Parathyroid adenoma (tissue), 2 donors: ENCODE measurements at regions not wholly inside any gene's neighbourhood (a gene's known extent, or its start where the extent isn't known, plus 50 kb on each side); places are given as distances from the start of the nearest gene placed in this dataset.

Experiments
- H2AFZ ChIP-seq: fragments of 300-600 bp; sonication (generic); one replicate; pipeline ENCODE4 v1.7.0; 2017; ENCODE audit warnings: antibody characterized with exemption, mild to moderate bottlenecking
- H3K27ac ChIP-seq: fragments of 300-600 bp; sonication (generic); one replicate; pipeline ENCODE4 v1.7.0; 2017
- H3K27me3 ChIP-seq: fragments of 300-600 bp; sonication (generic); one replicate; pipeline ENCODE4 v1.7.0; 2017; ENCODE audit warnings: low read length; ENCODE audit not compliant: control insufficient read depth, insufficient read depth
- H3K36me3 ChIP-seq: fragments of 300-600 bp; sonication (generic); one replicate; pipeline ENCODE4 v1.7.0; 2017; ENCODE audit warnings: low read length; ENCODE audit not compliant: control insufficient read depth, insufficient read depth
- H3K4me1 ChIP-seq: fragments of 300-600 bp; sonication (generic); one replicate; pipeline ENCODE4 v1.7.0; 2017; ENCODE audit warnings: control low read depth
- H3K4me2 ChIP-seq: fragments of 300-600 bp; sonication (generic); one replicate; pipeline ENCODE4 v1.7.0; 2017; ENCODE audit warnings: low read length
- H3K4me3 ChIP-seq: fragments of 300-600 bp; sonication (generic); one replicate; pipeline ENCODE4 v1.7.0; 2017; ENCODE audit warnings: low read depth, low read length
- H3K79me2 ChIP-seq: fragments of 300-600 bp; sonication (generic); one replicate; pipeline ENCODE4 v1.7.0; 2017; ENCODE audit warnings: control low read depth
- H3K9ac ChIP-seq: fragments of 300-600 bp; sonication (generic); one replicate; pipeline ENCODE4 v1.7.0; 2017; ENCODE audit warnings: mild to moderate bottlenecking
- H3K9me3 ChIP-seq: fragments of 300-600 bp; sonication (generic); one replicate; pipeline ENCODE4 v1.7.0; 2017; ENCODE audit warnings: low read length; ENCODE audit not compliant: control insufficient read depth
- TF ChIP-seq, protein P1 (sequence below): fragments of 300-600 bp; sonication (generic); IDR thresholded peaks from one replicate; pipeline ENCODE4 v1.7.0; 2017; ENCODE audit warnings: antibody characterized with exemption, mild to moderate bottlenecking
- donor health status: primary hyperparathyroidism.

DNA sequence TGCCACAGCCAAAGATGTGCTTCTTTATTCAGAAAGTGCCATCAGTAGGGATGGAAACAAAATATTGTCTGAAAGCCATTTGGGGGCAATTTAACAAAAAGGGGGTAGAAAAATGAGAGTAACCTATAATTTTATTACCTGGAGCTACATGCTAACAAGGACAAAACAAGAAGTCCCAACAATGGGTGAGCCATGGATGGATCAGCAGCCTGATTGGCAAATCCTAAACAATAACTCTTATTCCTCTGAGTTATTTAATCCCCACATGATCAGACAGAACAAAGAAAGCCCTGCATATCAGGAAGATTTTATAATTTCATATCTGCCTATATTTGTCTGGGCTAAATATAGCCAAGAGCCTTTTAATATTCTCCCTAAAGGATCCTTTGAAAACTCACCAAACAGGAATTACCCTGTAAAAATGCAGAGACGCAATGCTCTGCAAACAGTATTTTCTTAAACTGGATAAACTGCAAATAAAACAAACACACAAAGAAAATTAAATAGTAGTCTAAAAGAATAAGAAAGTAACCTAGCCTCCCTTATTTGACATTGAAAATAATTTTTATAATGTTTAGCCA lies 483.4 kb downstream of the ZNF608 start:
- no peaks in the 10 kb centered on the region for H3K9me3 ChIP-seq
- no peaks in the 10 kb centered on the region for H3K36me3 ChIP-seq
- no peak overlapping the region for H2AFZ ChIP-seq
- H3K9ac ChIP-seq = no peak overlapping the region
- no peaks in the 10 kb centered on the region for H3K4me1 ChIP-seq
- H3K27me3 ChIP-seq = no peaks in the 10 kb centered on the region
- H3K79me2 ChIP-seq = no peaks in the 10 kb centered on the region
- H3K4me3 ChIP-seq = no peak overlapping the region
- no peak overlapping the region for H3K4me2 ChIP-seq
- TF ChIP-seq, protein P1, sequence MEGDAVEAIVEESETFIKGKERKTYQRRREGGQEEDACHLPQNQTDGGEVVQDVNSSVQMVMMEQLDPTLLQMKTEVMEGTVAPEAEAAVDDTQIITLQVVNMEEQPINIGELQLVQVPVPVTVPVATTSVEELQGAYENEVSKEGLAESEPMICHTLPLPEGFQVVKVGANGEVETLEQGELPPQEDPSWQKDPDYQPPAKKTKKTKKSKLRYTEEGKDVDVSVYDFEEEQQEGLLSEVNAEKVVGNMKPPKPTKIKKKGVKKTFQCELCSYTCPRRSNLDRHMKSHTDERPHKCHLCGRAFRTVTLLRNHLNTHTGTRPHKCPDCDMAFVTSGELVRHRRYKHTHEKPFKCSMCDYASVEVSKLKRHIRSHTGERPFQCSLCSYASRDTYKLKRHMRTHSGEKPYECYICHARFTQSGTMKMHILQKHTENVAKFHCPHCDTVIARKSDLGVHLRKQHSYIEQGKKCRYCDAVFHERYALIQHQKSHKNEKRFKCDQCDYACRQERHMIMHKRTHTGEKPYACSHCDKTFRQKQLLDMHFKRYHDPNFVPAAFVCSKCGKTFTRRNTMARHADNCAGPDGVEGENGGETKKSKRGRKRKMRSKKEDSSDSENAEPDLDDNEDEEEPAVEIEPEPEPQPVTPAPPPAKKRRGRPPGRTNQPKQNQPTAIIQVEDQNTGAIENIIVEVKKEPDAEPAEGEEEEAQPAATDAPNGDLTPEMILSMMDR = no peak
- H3K27ac ChIP-seq = no peak overlapping the region

DNA sequence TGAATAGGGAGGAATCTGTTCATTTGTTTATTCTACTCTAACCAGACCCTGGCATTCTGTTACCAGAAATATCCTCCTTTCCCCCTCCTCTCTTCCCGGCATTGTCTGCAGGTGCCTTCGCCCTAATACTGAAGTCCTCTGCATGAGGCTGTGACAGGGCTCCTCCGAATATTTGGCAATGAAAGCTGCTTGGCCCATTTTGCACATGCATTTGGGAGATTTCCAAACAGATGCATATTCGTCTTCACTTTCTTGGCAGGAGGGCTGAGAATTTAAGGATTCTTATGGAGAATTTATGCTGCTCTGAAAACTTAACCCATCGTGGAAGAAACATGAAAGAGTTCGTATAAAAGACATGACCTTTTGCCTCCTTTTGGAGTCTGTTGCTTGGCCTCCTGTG lies 484.0 kb downstream of the ZNF608 start:
- Histone ChIP-seq H3K27ac (no peak overlapping the region), H3K79me2 (no peaks in the 10 kb centered on the region)
- TF ChIP-seq, protein P1 = no peak

GRCh38 chr5:124261848-124262247 lies 484.6 kb downstream of the ZNF608 start:
- no peaks in the 10 kb centered on the region for H3K9me3 ChIP-seq
- H3K4me2 ChIP-seq = no peak overlapping the region
- no peaks in the 10 kb centered on the region for H3K27me3 ChIP-seq
- no peaks in the 10 kb centered on the region for H3K79me2 ChIP-seq
- no peak overlapping the region for H3K4me3 ChIP-seq
- H3K4me1 ChIP-seq = no peaks in the 10 kb centered on the region
- no peak overlapping the region for H3K27ac ChIP-seq
- TF ChIP-seq, protein P1 = no peak
- H2AFZ ChIP-seq = no peak overlapping the region
- no peaks in the 10 kb centered on the region for H3K36me3 ChIP-seq
- H3K9ac ChIP-seq = no peak overlapping the region

More for the DNA sequence above, 484.0 kb downstream of the ZNF608 start:
- no peaks in the 10 kb centered on the region for H3K4me1 ChIP-seq
- H3K27me3 ChIP-seq = no peaks in the 10 kb centered on the region
- no peaks in the 10 kb centered on the region for H3K9me3 ChIP-seq
- H2AFZ ChIP-seq = no peak overlapping the region
- no peaks in the 10 kb centered on the region for H3K36me3 ChIP-seq
- no peak overlapping the region for H3K9ac ChIP-seq
- no peak overlapping the region for H3K4me3 ChIP-seq
- H3K4me2 ChIP-seq = no peak overlapping the region

- Histone ChIP-seq H3K9ac (no peak overlapping the region), H3K36me3 (no peaks in the 10 kb centered on the region), H3K4me1 (no peaks in the 10 kb centered on the region), H3K27ac (no peak overlapping the region), H3K4me3 (no peak overlapping the region), H3K27me3 (no peaks in the 10 kb centered on the region), H3K4me2 (no peak overlapping the region), H2AFZ (no peak overlapping the region), H3K79me2 (no peaks in the 10 kb centered on the region), H3K9me3 (no peaks in the 10 kb centered on the region)
- TF ChIP-seq, protein P1 = no peak
These were observed 485.4 kb downstream of the ZNF608 start for GRCh38 chr5:124260921-124261515.

GRCh38 chr5:124259017-124259416 lies 487.4 kb downstream of the ZNF608 start:
- Histone ChIP-seq H3K4me1 (no peaks in the 10 kb centered on the region), H3K9ac (no peak overlapping the region), H3K4me3 (no peak overlapping the region), H3K27me3 (no peaks in the 10 kb centered on the region), H3K9me3 (no peaks in the 10 kb centered on the region), H2AFZ (no peak overlapping the region), H3K27ac (no peak overlapping the region), H3K36me3 (no peaks in the 10 kb centered on the region), H3K79me2 (no peaks in the 10 kb centered on the region), H3K4me2 (no peak overlapping the region)
- TF ChIP-seq, protein P1 = no peak
